PC-9 (cell line): ENCODE measurements at regions not wholly inside any gene's neighbourhood (a gene's known extent, or its start where the extent isn't known, plus 50 kb on each side); places are given as distances from the start of the nearest gene placed in this dataset.
A peak's percentile ranks its signal among the peaks of the same experiment; 100 is the strongest.

Experiments used
- BruUV-seq: library from RNA; stranded (reverse); fragments of 400-500 nt; replicated peaks from 2 replicates; lab custom pipeline; 2021; lab: Mats Ljungman, UMichigan
- CTCF ChIA-PET: fragments of 300-600 bp; sonication (Branson Sonifier 250); formaldehyde crosslinking; loops from one replicate; lab custom pipeline; 2022; ENCODE audit warnings: antibody characterized with exemption; lab: Charles Lee
- POLR2A ChIA-PET: fragments of 300-600 bp; sonication (Branson Sonifier 250); formaldehyde crosslinking; loops from one replicate; lab custom pipeline; 2022; ENCODE audit warnings: antibody characterized with exemption; ENCODE audit not compliant: unreplicated experiment; lab: Charles Lee
- DNase-seq, 2 experiments: peaks; one replicate each; pipeline versions ENCODE4 v3.0.0 to v3.0.0-alpha.2; 2015 to 2022; ENCODE audit warnings: mixed read lengths in 1 of 2
- H2AFZ ChIP-seq: fragments of 200-600 bp; sonication (generic); 2 replicates; pipeline ENCODE4 v1.8.1; 2017; ENCODE audit warnings: antibody characterized with exemption
- H3F3A ChIP-seq: fragments of 200-600 bp; sonication (generic); 2 replicates; pipeline ENCODE4 v1.8.1; 2017; ENCODE audit warnings: antibody characterized with exemption, mild to moderate bottlenecking, low read depth; ENCODE audit not compliant: insufficient read depth
- H3K27ac ChIP-seq: fragments of 200-600 bp; sonication (generic); 2 replicates; pipeline ENCODE4 v1.6.1; 2016; ENCODE audit warnings: mixed run types
- H3K27me3 ChIP-seq: fragments of 200-600 bp; sonication (generic); 2 replicates; pipeline ENCODE4 v1.6.1; 2016; ENCODE audit warnings: low read depth, mixed run types; ENCODE audit not compliant: insufficient read depth
- H3K36me3 ChIP-seq: fragments of 200-600 bp; sonication (generic); 2 replicates; pipeline ENCODE4 v1.6.1; 2016; ENCODE audit warnings: low read depth, mixed run types
- H3K4me1 ChIP-seq: fragments of 200-600 bp; sonication (generic); replicated peaks from 2 replicates; pipeline ENCODE4 v1.6.1; 2016; ENCODE audit warnings: mixed run types; ENCODE audit not compliant: insufficient read depth
- H3K4me2 ChIP-seq: fragments of 200-600 bp; sonication (generic); 2 replicates; pipeline ENCODE4 v1.6.1; 2017; ENCODE audit warnings: mixed run types
- H3K4me3 ChIP-seq: fragments of 200-600 bp; sonication (generic); 2 replicates; pipeline ENCODE4 v1.6.1; 2016; ENCODE audit warnings: mixed run types
- H3K79me2 ChIP-seq: fragments of 200-600 bp; sonication (generic); 2 replicates; pipeline ENCODE4 v1.6.1; 2017; ENCODE audit warnings: low read depth, mixed run types
- H3K9me2 ChIP-seq: fragments of 200-600 bp; sonication (generic); 2 replicates; pipeline ENCODE4 v1.8.1; 2017; ENCODE audit warnings: mild to moderate bottlenecking; ENCODE audit not compliant: insufficient read depth
- H3K9me3 ChIP-seq: fragments of 200-600 bp; sonication (generic); 2 replicates; pipeline ENCODE4 v1.8.1; 2016; ENCODE audit warnings: low read depth; ENCODE audit not compliant: insufficient read depth
- H4K20me1 ChIP-seq: fragments of 200-600 bp; sonication (generic); 2 replicates; pipeline ENCODE4 v1.8.1; 2017; ENCODE audit not compliant: insufficient read depth
- CTCF ChIP-seq: fragments of 200-600 bp; sonication (generic); conservative IDR thresholded peaks from 2 replicates; pipeline ENCODE4 v1.6.1; 2017; ENCODE audit warnings: mixed run types, antibody characterized with exemption, mild to moderate bottlenecking, moderate library complexity
- EZH2 ChIP-seq: fragments of 200-600 bp; sonication (generic); IDR thresholded peaks from 2 replicates; pipeline ENCODE4 v1.8.0; 2017; ENCODE audit warnings: antibody characterized with exemption, low read depth
- intact Hi-C: fragments of 100-400 bp; cut with micrococcal nuclease; formaldehyde crosslinking; loops from one replicate; pipeline ENCODE4 v1.10.0; 2022; ENCODE audit not compliant: unreplicated experiment

- Histone ChIP-seq H4K20me1 (no peaks in the 10 kb centered on the region), H3F3A (no peaks in the 10 kb centered on the region), H3K79me2 (no peaks in the 10 kb centered on the region), H3K9me3 (no peaks in the 10 kb centered on the region), H3K9me2 (no peaks in the 10 kb centered on the region), H3K36me3 (no peaks in the 10 kb centered on the region), H3K27ac (no peak overlapping the region), H3K4me1 (no peaks in the 10 kb centered on the region), H3K27me3 (no peaks in the 10 kb centered on the region), H2AFZ (no peak overlapping the region), H3K4me3 (no peak overlapping the region), H3K4me2 (no peak overlapping the region)
- TF ChIP-seq CTCF (no peak), EZH2 (no peak)
- intact Hi-C loops: no loop called here
- CTCF ChIA-PET: no interaction called here
- POLR2A ChIA-PET: no interaction called here
- no peak for DNase-seq
- BruUV-seq: no TSS peak
Observed at GRCh38 chr21:27725916-27726315, 759.0 kb upstream of the ADAMTS5 start.

- Histone ChIP-seq H3K27me3 (no peaks in the 10 kb centered on the region), H3K9me2 (no peaks in the 10 kb centered on the region), H3K4me3 (no peak overlapping the region), H3K4me2 (no peak overlapping the region), H3K36me3 (no peaks in the 10 kb centered on the region), H2AFZ (no peak overlapping the region), H3F3A (no peaks in the 10 kb centered on the region), H3K79me2 (no peaks in the 10 kb centered on the region), H3K9me3 (no peaks in the 10 kb centered on the region), H3K27ac (no peak overlapping the region), H4K20me1 (no peaks in the 10 kb centered on the region), H3K4me1 (no peaks in the 10 kb centered on the region)
- POLR2A ChIA-PET: no interaction called here
- CTCF ChIA-PET: no interaction called here
- BruUV-seq: no TSS peak
- TF ChIP-seq CTCF (no peak), EZH2 (no peak)
- intact Hi-C loops: no loop called here
- peak in 1 of 2 experiments; percentile 1 for DNase-seq
Observed at GRCh38 chr21:27722095-27722494, 755.2 kb upstream of the ADAMTS5 start.

GRCh38 chr21:27721675-27722074 lies 754.8 kb upstream of the ADAMTS5 start:
- Histone ChIP-seq H3K9me3 (no peaks in the 10 kb centered on the region), H4K20me1 (no peaks in the 10 kb centered on the region), H3K27me3 (no peaks in the 10 kb centered on the region), H3K4me2 (no peak overlapping the region), H3K4me1 (no peaks in the 10 kb centered on the region), H3K27ac (no peak overlapping the region), H3K36me3 (no peaks in the 10 kb centered on the region), H3K4me3 (no peak overlapping the region), H3F3A (no peaks in the 10 kb centered on the region), H3K9me2 (no peaks in the 10 kb centered on the region), H2AFZ (no peak overlapping the region), H3K79me2 (no peaks in the 10 kb centered on the region)
- intact Hi-C loops: no loop called here
- no TSS peak for BruUV-seq
- CTCF ChIA-PET: no interaction called here
- DNase-seq: no peak
- POLR2A ChIA-PET: no interaction called here
- no peak for TF ChIP-seq EZH2
- TF ChIP-seq CTCF: no peak
